CD4-positive, alpha-beta T cell treated with Interleukin-4 for 4 hours (primary cell): ENCODE measurements at regions not wholly inside any gene's neighbourhood (a gene's known extent, or its start where the extent isn't known, plus 50 kb on each side); places are given as distances from the start of the nearest gene placed in this dataset.
"Not testable (repeated sequence)": the region's sequence is repeated elsewhere in the genome, so short reads cannot be mapped to it uniquely, and the experiment has no call there.

Source experiments
- DNase-seq: peaks from one replicate; pipeline ENCODE4 v3.0.0-alpha.2; 2020

GRCh38 chr16:5151409-5151808, 53.8 kb upstream of the EEF2KMT start:
- DNase-seq = not testable (repeated sequence)
